DMS79 (cell line): ENCODE measurements at regions not wholly inside any gene's neighbourhood (a gene's known extent, or its start where the extent isn't known, plus 50 kb on each side); places are given as distances from the start of the nearest gene placed in this dataset.

Experiments used
- DNase-seq: peaks from one replicate; lab custom pipeline; 2025; lab: John Stamatoyannopoulos, UW

- no peak for DNase-seq
Observed at GRCh38 chr11:115036406-115037180, 358.3 kb downstream of the NXPE2 start.

GRCh38 chr11:115042002-115042401 is 363.7 kb downstream of the NXPE2 start:
- DNase-seq = no peak

- DNase-seq = no peak
Observed at GRCh38 chr11:115047631-115048030, 369.3 kb downstream of the NXPE2 start.

- DNase-seq = no peak
Observed at GRCh38 chr11:115049796-115050195, 371.5 kb downstream of the NXPE2 start.

GRCh38 chr11:115050756-115051155 is 372.4 kb downstream of the NXPE2 start:
- DNase-seq = no peak

GRCh38 chr11:115051938-115052590 is 373.7 kb downstream of the NXPE2 start:
- no peak for DNase-seq

GRCh38 chr11:115052601-115053000 is 374.3 kb downstream of the NXPE2 start:
- DNase-seq = no peak

- no peak for DNase-seq
Observed at GRCh38 chr11:115054570-115055538, 376.5 kb downstream of the NXPE2 start.

GRCh38 chr11:115056514-115056913 is 378.2 kb downstream of the NXPE2 start:
- no peak for DNase-seq

- DNase-seq = no peak
Observed at GRCh38 chr11:115060840-115061239, 382.5 kb downstream of the NXPE2 start.

- no peak for DNase-seq
Observed at GRCh38 chr11:115065314-115065713, 387.0 kb downstream of the NXPE2 start.

- no peak for DNase-seq
Observed at GRCh38 chr11:115065830-115066664, 387.7 kb downstream of the NXPE2 start.

GRCh38 chr11:115067471-115067870 is 389.1 kb downstream of the NXPE2 start:
- no peak for DNase-seq

GRCh38 chr11:115067900-115068530 is 389.7 kb downstream of the NXPE2 start:
- DNase-seq = no peak

- DNase-seq = no peak
Observed at GRCh38 chr11:115069599-115069998, 391.3 kb downstream of the NXPE2 start.

GRCh38 chr11:115075356-115075755 is 397.0 kb downstream of the NXPE2 start:
- no peak for DNase-seq

- DNase-seq = no peak
Observed at GRCh38 chr11:115077740-115078139, 399.4 kb downstream of the NXPE2 start.

- peak; percentile 51 for DNase-seq
Observed at GRCh38 chr11:115078461-115079438, 400.4 kb downstream of the NXPE2 start.

GRCh38 chr11:115080923-115081680 is 402.8 kb downstream of the NXPE2 start:
- DNase-seq = no peak
